ENCODE measurements at regions not wholly inside any gene's neighbourhood (a gene's known extent, or its start where the extent isn't known, plus 50 kb on each side); places are given as distances from the start of the nearest gene placed in this dataset.

DNA sequence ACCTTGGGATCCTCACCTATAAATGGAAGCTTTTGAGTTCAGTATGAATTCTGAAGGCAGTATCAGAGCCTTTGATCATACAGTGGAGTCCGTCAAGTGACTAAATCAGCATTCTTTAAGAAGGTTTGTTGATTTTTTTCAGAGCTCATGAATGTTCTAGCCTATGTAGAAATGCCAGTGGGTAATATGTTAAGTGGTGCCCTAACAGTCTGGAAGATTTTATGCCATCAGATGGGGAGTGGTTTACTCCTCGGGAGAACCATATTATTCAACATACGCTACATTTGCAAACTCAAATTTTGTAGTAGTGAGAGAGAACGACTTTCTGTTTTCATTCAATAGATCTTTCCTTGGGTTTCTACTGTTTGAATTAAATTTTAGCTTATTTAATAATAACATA lies 225.0 kb upstream of the ACVR2A start:
- TF ChIP-seq, protein P1, sequence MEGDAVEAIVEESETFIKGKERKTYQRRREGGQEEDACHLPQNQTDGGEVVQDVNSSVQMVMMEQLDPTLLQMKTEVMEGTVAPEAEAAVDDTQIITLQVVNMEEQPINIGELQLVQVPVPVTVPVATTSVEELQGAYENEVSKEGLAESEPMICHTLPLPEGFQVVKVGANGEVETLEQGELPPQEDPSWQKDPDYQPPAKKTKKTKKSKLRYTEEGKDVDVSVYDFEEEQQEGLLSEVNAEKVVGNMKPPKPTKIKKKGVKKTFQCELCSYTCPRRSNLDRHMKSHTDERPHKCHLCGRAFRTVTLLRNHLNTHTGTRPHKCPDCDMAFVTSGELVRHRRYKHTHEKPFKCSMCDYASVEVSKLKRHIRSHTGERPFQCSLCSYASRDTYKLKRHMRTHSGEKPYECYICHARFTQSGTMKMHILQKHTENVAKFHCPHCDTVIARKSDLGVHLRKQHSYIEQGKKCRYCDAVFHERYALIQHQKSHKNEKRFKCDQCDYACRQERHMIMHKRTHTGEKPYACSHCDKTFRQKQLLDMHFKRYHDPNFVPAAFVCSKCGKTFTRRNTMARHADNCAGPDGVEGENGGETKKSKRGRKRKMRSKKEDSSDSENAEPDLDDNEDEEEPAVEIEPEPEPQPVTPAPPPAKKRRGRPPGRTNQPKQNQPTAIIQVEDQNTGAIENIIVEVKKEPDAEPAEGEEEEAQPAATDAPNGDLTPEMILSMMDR (IDR thresholded peaks at IDR 0.05; ENCODE audit: insufficient read depth, low read length), result no peak
- no peak for TF ChIP-seq POLR2AphosphoS5 (IDR thresholded peaks at IDR 0.05; ENCODE audit: low read depth)

All from HL-60 (cell line).